ENCODE measurements at regions not wholly inside any gene's neighbourhood (a gene's known extent, or its start where the extent isn't known, plus 50 kb on each side); places are given as distances from the start of the nearest gene placed in this dataset.

DNA sequence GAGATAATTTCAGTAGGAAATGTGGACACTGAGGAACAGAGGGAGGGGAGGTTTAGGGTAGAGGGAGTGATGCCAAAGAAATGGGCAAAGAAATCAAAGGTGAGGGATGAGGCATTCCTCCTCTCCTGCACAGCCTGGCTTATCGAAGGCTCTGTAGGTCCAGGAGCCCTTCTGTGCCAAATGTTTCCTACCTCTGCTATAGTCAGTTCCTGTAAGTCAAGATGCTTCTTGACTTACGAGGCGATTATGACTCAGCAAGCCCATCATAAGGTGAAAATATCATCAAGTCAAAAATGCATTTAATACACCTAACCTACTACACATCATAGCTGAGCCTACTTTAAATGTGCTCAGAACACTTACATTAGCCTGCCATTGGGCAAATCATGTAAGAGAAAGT is 60.0 kb upstream of the ARHGAP24 start:
- no peak for TF ChIP-seq CTCF (conservative IDR thresholded peaks at IDR 0.05; ENCODE audit: low read depth, low read length)
- H3K4me3 ChIP-seq (ENCODE audit: low read depth, low read length) = no peak overlapping the region
- no peak for DNase-seq (ENCODE audit: low read depth)

DNA sequence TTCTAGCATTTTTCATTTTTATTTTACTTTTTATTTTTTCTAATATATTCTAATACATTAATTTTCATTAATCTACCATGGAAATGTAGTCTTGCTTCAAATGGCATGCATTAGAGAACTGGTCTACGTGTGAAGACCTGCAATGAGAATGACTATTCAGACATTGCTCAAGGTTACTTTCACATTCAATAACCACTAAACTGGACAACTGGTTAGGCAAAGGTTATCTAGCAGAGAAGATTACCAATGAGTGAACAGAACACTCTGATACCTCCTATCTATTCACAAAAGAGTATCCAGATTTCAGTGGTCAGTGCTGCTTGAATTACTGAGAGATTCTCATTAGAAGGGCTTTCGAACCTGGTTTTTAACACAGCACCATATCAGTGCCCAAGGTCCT is 58.9 kb upstream of the ARHGAP24 start:
- H3K4me3 ChIP-seq (ENCODE audit: low read depth, low read length) = no peak overlapping the region
- TF ChIP-seq CTCF (conservative IDR thresholded peaks at IDR 0.05; ENCODE audit: low read depth, low read length) = no peak
- no peak for DNase-seq (ENCODE audit: low read depth)

DNA sequence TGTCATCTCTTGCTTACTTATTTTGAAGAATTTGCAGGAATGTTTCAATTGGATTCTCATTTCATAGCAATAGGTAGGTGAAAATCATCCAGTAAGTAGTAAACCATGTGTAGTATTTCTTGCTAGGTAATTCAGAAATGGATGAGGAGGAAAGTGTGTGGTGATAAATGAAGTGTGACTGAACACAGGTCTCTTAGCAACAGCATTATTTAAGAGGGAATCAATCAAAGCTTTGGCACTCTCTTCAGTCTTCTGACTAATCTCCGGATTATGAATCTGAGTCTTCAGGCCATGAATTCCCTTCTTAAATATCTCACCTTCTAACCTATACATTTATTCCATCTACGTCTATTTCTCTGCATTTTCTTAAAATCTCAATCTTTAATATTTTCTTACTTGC is 55.8 kb upstream of the ARHGAP24 start:
- no peak overlapping the region for H3K4me3 ChIP-seq (ENCODE audit: low read depth, low read length)
- no peak for TF ChIP-seq CTCF (conservative IDR thresholded peaks at IDR 0.05; ENCODE audit: low read depth, low read length)
- no peak for DNase-seq (ENCODE audit: low read depth)

DNA sequence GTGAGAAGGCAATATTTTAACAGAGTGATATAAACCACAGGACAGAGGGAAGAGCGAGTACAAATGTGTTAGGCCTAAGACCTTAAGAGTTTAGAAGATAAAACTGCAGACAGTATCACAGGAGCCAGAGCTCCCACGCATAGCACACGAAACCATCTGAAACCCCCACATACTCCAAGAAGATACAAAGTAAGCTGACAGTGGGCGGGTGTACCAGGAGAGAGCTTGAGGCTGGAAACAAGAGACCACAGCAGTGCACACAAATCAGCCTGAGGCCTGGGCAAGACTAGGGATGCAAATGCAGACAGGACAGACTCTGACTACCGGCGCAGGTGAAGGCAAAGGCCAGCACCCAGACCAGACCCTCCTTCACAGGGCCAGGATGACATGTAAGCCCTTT is 54.1 kb upstream of the ARHGAP24 start:
- no peak overlapping the region for H3K4me3 ChIP-seq (ENCODE audit: low read depth, low read length)
- no peak for TF ChIP-seq CTCF (conservative IDR thresholded peaks at IDR 0.05; ENCODE audit: low read depth, low read length)
- DNase-seq (ENCODE audit: low read depth) = no peak

GRCh38 chr4:85423431-85423830 is 51.5 kb upstream of the ARHGAP24 start:
- no peak for TF ChIP-seq CTCF (conservative IDR thresholded peaks at IDR 0.05; ENCODE audit: low read depth, low read length)
- H3K4me3 ChIP-seq (ENCODE audit: low read depth, low read length) = no peak overlapping the region
- DNase-seq (ENCODE audit: low read depth) = no peak

Data from epithelial cell of proximal tubule (primary cell).